WTC11 (cell line): ENCODE measurements at regions not wholly inside any gene's neighbourhood (a gene's known extent, or its start where the extent isn't known, plus 50 kb on each side); places are given as distances from the start of the nearest gene placed in this dataset.
"Not testable (repeated sequence)": the region's sequence is repeated elsewhere in the genome, so short reads cannot be mapped to it uniquely, and the experiment has no call there.

Experiments used
- JAZF1 ChIP-seq: fragments of 250-450 bp; sonication (Bioruptor Pico); IDR thresholded peaks from 2 replicates; pipeline ENCODE4 v1.9.0; 2021; ENCODE audit warnings: moderate library complexity, mild to moderate bottlenecking, inconsistent platforms
- SP1 ChIP-seq: sonication (generic); formaldehyde crosslinking; conservative IDR thresholded peaks from 2 replicates; pipeline ENCODE4 v1.8.1; 2022; ENCODE audit warnings: missing genetic modification reagents
- TCF7 ChIP-seq: sonication (generic); formaldehyde crosslinking; IDR thresholded peaks from 2 replicates; pipeline ENCODE4 v1.8.0; 2022; ENCODE audit warnings: mild to moderate bottlenecking, low read depth, missing genetic modification reagents, moderate library complexity
- TF ChIP-seq, protein P1 (sequence below): fragments of 200-600 bp; IDR thresholded peaks from 2 replicates; pipeline ENCODE4 v1.8.0; 2022; ENCODE audit warnings: antibody characterized with exemption
- TF ChIP-seq, protein P2 (sequence below): sonication (generic); formaldehyde crosslinking; IDR thresholded peaks from 2 replicates; pipeline ENCODE4 v1.8.1; 2022; ENCODE audit warnings: missing genetic modification reagents, borderline replicate concordance
- TF ChIP-seq, protein P3 (sequence below): sonication (generic); formaldehyde crosslinking; IDR thresholded peaks from 2 replicates; pipeline ENCODE4 v1.8.0; 2022; ENCODE audit warnings: mild to moderate bottlenecking, missing genetic modification reagents
- TF ChIP-seq, protein P4 (sequence below): sonication (generic); formaldehyde crosslinking; IDR thresholded peaks from 2 replicates; pipeline ENCODE4 v1.8.1; 2022; ENCODE audit warnings: low read depth, mild to moderate bottlenecking, moderate library complexity, missing genetic modification reagents, borderline replicate concordance

DNA sequence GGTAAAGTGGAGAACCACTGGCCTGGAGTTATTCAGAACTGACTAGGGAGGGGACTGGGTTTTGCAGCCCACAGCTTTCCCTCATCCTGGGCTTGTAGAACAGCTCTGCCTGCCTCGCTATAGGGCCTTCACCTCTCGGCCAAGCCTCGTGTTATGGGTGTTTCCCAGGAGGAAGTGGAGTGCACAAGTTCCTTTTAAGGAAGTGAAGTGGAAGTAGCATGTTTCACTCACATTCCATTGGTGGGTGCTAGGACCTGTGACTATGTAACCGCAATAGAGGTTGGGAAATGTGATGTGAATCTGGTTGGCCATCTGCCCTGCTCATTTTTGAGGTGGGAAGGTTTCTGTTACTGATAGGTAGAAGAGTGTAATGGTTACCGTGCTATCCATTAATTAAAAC is 69.0 kb downstream of the CRYBB2 start:
- not testable (repeated sequence) for TF ChIP-seq SP1; JAZF1 (CRISPR knock-in tag); TCF7 (CRISPR knock-in tag)
- TF ChIP-seq, protein P1, sequence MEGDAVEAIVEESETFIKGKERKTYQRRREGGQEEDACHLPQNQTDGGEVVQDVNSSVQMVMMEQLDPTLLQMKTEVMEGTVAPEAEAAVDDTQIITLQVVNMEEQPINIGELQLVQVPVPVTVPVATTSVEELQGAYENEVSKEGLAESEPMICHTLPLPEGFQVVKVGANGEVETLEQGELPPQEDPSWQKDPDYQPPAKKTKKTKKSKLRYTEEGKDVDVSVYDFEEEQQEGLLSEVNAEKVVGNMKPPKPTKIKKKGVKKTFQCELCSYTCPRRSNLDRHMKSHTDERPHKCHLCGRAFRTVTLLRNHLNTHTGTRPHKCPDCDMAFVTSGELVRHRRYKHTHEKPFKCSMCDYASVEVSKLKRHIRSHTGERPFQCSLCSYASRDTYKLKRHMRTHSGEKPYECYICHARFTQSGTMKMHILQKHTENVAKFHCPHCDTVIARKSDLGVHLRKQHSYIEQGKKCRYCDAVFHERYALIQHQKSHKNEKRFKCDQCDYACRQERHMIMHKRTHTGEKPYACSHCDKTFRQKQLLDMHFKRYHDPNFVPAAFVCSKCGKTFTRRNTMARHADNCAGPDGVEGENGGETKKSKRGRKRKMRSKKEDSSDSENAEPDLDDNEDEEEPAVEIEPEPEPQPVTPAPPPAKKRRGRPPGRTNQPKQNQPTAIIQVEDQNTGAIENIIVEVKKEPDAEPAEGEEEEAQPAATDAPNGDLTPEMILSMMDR, result not testable (repeated sequence)
- TF ChIP-seq, protein P2, sequence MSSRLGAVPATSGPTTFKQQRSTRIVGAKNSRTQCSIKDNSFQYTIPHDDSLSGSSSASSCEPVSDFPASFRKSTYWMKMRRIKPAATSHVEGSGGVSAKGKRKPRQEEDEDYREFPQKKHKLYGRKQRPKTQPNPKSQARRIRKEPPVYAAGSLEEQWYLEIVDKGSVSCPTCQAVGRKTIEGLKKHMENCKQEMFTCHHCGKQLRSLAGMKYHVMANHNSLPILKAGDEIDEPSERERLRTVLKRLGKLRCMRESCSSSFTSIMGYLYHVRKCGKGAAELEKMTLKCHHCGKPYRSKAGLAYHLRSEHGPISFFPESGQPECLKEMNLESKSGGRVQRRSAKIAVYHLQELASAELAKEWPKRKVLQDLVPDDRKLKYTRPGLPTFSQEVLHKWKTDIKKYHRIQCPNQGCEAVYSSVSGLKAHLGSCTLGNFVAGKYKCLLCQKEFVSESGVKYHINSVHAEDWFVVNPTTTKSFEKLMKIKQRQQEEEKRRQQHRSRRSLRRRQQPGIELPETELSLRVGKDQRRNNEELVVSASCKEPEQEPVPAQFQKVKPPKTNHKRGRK (CRISPR knock-in tag), result not testable (repeated sequence)
- TF ChIP-seq, protein P3, sequence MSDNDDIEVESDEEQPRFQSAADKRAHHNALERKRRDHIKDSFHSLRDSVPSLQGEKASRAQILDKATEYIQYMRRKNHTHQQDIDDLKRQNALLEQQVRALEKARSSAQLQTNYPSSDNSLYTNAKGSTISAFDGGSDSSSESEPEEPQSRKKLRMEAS, result not testable (repeated sequence)
- TF ChIP-seq, protein P4, sequence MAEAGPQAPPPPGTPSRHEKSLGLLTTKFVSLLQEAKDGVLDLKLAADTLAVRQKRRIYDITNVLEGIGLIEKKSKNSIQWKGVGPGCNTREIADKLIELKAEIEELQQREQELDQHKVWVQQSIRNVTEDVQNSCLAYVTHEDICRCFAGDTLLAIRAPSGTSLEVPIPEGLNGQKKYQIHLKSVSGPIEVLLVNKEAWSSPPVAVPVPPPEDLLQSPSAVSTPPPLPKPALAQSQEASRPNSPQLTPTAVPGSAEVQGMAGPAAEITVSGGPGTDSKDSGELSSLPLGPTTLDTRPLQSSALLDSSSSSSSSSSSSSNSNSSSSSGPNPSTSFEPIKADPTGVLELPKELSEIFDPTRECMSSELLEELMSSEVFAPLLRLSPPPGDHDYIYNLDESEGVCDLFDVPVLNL (CRISPR knock-in tag), result not testable (repeated sequence)
